Neural cell (in vitro differentiated cells): ENCODE measurements at regions not wholly inside any gene's neighbourhood (a gene's known extent, or its start where the extent isn't known, plus 50 kb on each side); places are given as distances from the start of the nearest gene placed in this dataset.

Source experiments
- EZH2 ChIP-seq: fragments of 200-600, 300-800 bp; shearing (Covaris generic), sonication (generic); IDR thresholded peaks from 2 replicates; pipeline ENCODE4 v1.6.1; 2014; ENCODE audit warnings: antibody characterized with exemption, low read length, borderline replicate concordance, mild to moderate bottlenecking; ENCODE audit not compliant: insufficient read depth, poor library complexity, severe bottlenecking
- POLR2AphosphoS5 ChIP-seq: IDR thresholded peaks from 2 replicates; pipeline ENCODE4 v1.6.1; 2012

DNA sequence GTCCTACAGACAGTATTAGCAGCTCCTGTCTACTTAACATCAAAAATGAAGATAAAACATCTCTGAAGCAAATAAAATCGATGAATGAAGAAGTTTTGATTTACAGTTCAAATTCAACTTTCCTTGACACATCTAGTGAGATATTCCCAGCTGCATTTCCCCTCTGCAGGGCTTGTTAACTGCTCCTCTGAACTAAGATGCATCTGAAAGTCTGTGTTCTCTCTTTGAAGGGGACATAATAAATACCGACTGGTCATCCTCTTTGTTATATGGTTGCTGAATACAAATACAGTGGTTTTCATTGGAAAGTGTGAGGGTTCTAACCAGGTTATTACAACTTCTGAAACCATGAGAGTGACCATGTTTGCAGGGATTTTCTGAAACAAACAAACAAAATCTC lies 266.4 kb upstream of the SLC16A7 start:
- TF ChIP-seq POLR2AphosphoS5 (no peak), EZH2 (no peak)
